ENCODE measurements at regions not wholly inside any gene's neighbourhood (a gene's known extent, or its start where the extent isn't known, plus 50 kb on each side); places are given as distances from the start of the nearest gene placed in this dataset.
A peak's percentile ranks its signal among the peaks of the same experiment; 100 is the strongest.

DNA sequence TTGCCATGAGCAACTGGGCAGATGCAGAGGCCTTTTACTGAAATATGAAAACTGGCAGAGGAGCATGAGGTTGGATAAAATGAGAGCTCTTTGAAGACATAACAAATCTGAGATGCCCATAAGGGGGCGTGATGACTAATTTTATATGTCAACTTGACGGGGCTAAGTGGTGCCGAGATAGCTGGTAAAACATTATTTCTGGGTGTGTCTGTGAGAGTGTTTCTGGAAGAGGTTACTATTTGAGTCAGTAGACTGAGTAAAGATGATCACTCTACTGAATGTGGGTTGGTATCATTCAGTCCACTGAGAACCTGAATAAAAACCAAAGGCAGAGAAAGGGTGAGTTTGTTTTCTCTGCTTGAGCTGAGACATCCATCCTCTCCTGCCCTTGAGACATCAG lies 454.2 kb downstream of the NPIPA7 start:
- H3K36me3 ChIP-seq (ENCODE audit: control insufficient read depth in 4 of 4, insufficient read depth in 4 of 4, low read length in 3 of 4) = no peaks in the 10 kb centered on the region
- WGBS (ENCODE audit: insufficient coverage) = 93% methylated on average over 3 of the region's 3 CpGs
- H3K27ac ChIP-seq (ENCODE audit: insufficient read depth in 1 of 2, low read depth in 1 of 2, low read length in 2 of 2, poor library complexity in 1 of 2, severe bottlenecking in 2 of 2) = no peak overlapping the region
- no peaks in the 10 kb centered on the region for H3K9me3 ChIP-seq (ENCODE audit: control extremely low read depth in 1 of 5, control insufficient read depth in 4 of 5, insufficient read depth in 2 of 5, low read depth in 1 of 5, low read length in 4 of 5)
- ChIA-PET CTCF (no interaction called here), POLR2A (no interaction called here)
- DNase-seq = no peak
- H3K4me3 ChIP-seq (ENCODE audit: control insufficient read depth in 1 of 7, extremely low read depth in 1 of 7, insufficient read depth in 4 of 7, low read depth in 2 of 7, low read length in 6 of 7) = no peak overlapping the region
- H3K27me3 ChIP-seq (replicated peaks in 2 of 5; ENCODE audit: control insufficient read depth in 4 of 5, insufficient read depth in 5 of 5, low read length in 4 of 5) = no peaks in the 10 kb centered on the region
- no peaks in the 10 kb centered on the region for H3K4me1 ChIP-seq (ENCODE audit: control extremely low read depth in 1 of 4, control insufficient read depth in 4 of 4, insufficient read depth in 4 of 4, low read length in 3 of 4)

GRCh38 chr16:16850274-16850673 lies 471.3 kb downstream of the NPIPA7 start:
- H3K27ac ChIP-seq (ENCODE audit: insufficient read depth in 1 of 2, low read depth in 1 of 2, low read length in 2 of 2, poor library complexity in 1 of 2, severe bottlenecking in 2 of 2) = no peak overlapping the region
- DNase-seq = no peak

GRCh38 chr16:16857012-16857411 lies 478.1 kb downstream of the NPIPA7 start:
- Histone ChIP-seq H3K4me3 (ENCODE audit: control insufficient read depth in 1 of 7, extremely low read depth in 1 of 7, insufficient read depth in 4 of 7, low read depth in 2 of 7, low read length in 6 of 7) (no peak overlapping the region), H3K4me1 (ENCODE audit: control extremely low read depth in 1 of 4, control insufficient read depth in 4 of 4, insufficient read depth in 4 of 4, low read length in 3 of 4) (no peaks in the 10 kb centered on the region), H3K27me3 (replicated peaks in 2 of 5; ENCODE audit: control insufficient read depth in 4 of 5, insufficient read depth in 5 of 5, low read length in 4 of 5) (peaks cover 0 to 6% (median 2%) of the 10 kb centered on the region in 5 experiments), H3K9me3 (ENCODE audit: control extremely low read depth in 1 of 5, control insufficient read depth in 4 of 5, insufficient read depth in 2 of 5, low read depth in 1 of 5, low read length in 4 of 5) (no peaks in the 10 kb centered on the region), H3K27ac (ENCODE audit: insufficient read depth in 1 of 2, low read depth in 1 of 2, low read length in 2 of 2, poor library complexity in 1 of 2, severe bottlenecking in 2 of 2) (no peak overlapping the region), H3K36me3 (ENCODE audit: control insufficient read depth in 4 of 4, insufficient read depth in 4 of 4, low read length in 3 of 4) (no peaks in the 10 kb centered on the region)
- no CpG with 5 or more reads among the region's 1 CpG for WGBS (ENCODE audit: insufficient coverage)
- ChIA-PET CTCF (no interaction called here), POLR2A (no interaction called here)
- DNase-seq = no peak

More at GRCh38 chr16:16850274-16850673, 471.3 kb downstream of the NPIPA7 start:
- 94% methylated on average over 3 of the region's 5 CpGs for WGBS (ENCODE audit: insufficient coverage)
- peaks cover 0 to 3% (median 0%) of the 10 kb centered on the region in 5 experiments for H3K9me3 ChIP-seq (ENCODE audit: control extremely low read depth in 1 of 5, control insufficient read depth in 4 of 5, insufficient read depth in 2 of 5, low read depth in 1 of 5, low read length in 4 of 5)
- CTCF ChIA-PET = no interaction called here
- no peaks in the 10 kb centered on the region for H3K4me1 ChIP-seq (ENCODE audit: control extremely low read depth in 1 of 4, control insufficient read depth in 4 of 4, insufficient read depth in 4 of 4, low read length in 3 of 4)
- H3K27me3 ChIP-seq (replicated peaks in 2 of 5; ENCODE audit: control insufficient read depth in 4 of 5, insufficient read depth in 5 of 5, low read length in 4 of 5) = peaks cover 0 to 2% (median 0%) of the 10 kb centered on the region in 5 experiments
- POLR2A ChIA-PET = no interaction called here
- H3K36me3 ChIP-seq (ENCODE audit: control insufficient read depth in 4 of 4, insufficient read depth in 4 of 4, low read length in 3 of 4) = no peaks in the 10 kb centered on the region
- no peak overlapping the region for H3K4me3 ChIP-seq (ENCODE audit: control insufficient read depth in 1 of 7, extremely low read depth in 1 of 7, insufficient read depth in 4 of 7, low read depth in 2 of 7, low read length in 6 of 7)

- WGBS (ENCODE audit: insufficient coverage) = 71% methylated on average over 4 of the region's 5 CpGs
- H3K27me3 ChIP-seq (replicated peaks in 2 of 5; ENCODE audit: control insufficient read depth in 4 of 5, insufficient read depth in 5 of 5, low read length in 4 of 5) = peaks cover 0 to 6% (median 2%) of the 10 kb centered on the region in 5 experiments
- DNase-seq = no peak
- H3K9me3 ChIP-seq (ENCODE audit: control extremely low read depth in 1 of 5, control insufficient read depth in 4 of 5, insufficient read depth in 2 of 5, low read depth in 1 of 5, low read length in 4 of 5) = no peaks in the 10 kb centered on the region
- POLR2A ChIA-PET = no interaction called here
- CTCF ChIA-PET = no interaction called here
- H3K27ac ChIP-seq (ENCODE audit: insufficient read depth in 1 of 2, low read depth in 1 of 2, low read length in 2 of 2, poor library complexity in 1 of 2, severe bottlenecking in 2 of 2) = no peak overlapping the region
- no peaks in the 10 kb centered on the region for H3K4me1 ChIP-seq (ENCODE audit: control extremely low read depth in 1 of 4, control insufficient read depth in 4 of 4, insufficient read depth in 4 of 4, low read length in 3 of 4)
- H3K4me3 ChIP-seq (ENCODE audit: control insufficient read depth in 1 of 7, extremely low read depth in 1 of 7, insufficient read depth in 4 of 7, low read depth in 2 of 7, low read length in 6 of 7) = no peak overlapping the region
- no peaks in the 10 kb centered on the region for H3K36me3 ChIP-seq (ENCODE audit: control insufficient read depth in 4 of 4, insufficient read depth in 4 of 4, low read length in 3 of 4)
These were observed 478.8 kb downstream of the NPIPA7 start for GRCh38 chr16:16857603-16858283.

DNA sequence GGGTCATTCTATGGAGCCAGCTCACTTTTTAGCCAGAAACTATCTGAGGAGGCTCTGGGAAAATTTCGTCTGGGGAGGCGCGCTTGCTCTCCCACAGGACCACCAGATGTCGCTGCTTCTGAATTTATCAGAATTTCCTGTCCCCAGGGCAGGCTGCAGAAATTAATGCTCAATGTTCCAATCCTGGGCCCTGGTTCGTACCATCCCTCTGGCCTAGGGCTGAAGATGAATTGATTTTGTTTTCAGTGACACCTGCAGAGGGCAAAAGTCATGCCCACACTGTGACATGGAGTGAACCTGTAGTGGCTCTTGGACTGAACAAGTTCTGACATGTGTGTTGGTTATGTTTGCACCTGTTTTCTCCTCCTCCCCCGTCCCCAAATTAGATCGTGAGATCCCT lies 482.6 kb downstream of the NPIPA7 start:
- no peak overlapping the region for H3K27ac ChIP-seq (ENCODE audit: insufficient read depth in 1 of 2, low read depth in 1 of 2, low read length in 2 of 2, poor library complexity in 1 of 2, severe bottlenecking in 2 of 2)
- no peak overlapping the region for H3K4me3 ChIP-seq (ENCODE audit: control insufficient read depth in 1 of 7, extremely low read depth in 1 of 7, insufficient read depth in 4 of 7, low read depth in 2 of 7, low read length in 6 of 7)
- DNase-seq = peak; percentile 44 to 69 (median 58)
- no peaks in the 10 kb centered on the region for H3K9me3 ChIP-seq (ENCODE audit: control extremely low read depth in 1 of 5, control insufficient read depth in 4 of 5, insufficient read depth in 2 of 5, low read depth in 1 of 5, low read length in 4 of 5)
- H3K27me3 ChIP-seq (replicated peaks in 2 of 5; ENCODE audit: control insufficient read depth in 4 of 5, insufficient read depth in 5 of 5, low read length in 4 of 5) = peaks cover 0 to 6% (median 0%) of the 10 kb centered on the region in 5 experiments
- no peaks in the 10 kb centered on the region for H3K4me1 ChIP-seq (ENCODE audit: control extremely low read depth in 1 of 4, control insufficient read depth in 4 of 4, insufficient read depth in 4 of 4, low read length in 3 of 4)
- no peaks in the 10 kb centered on the region for H3K36me3 ChIP-seq (ENCODE audit: control insufficient read depth in 4 of 4, insufficient read depth in 4 of 4, low read length in 3 of 4)
- WGBS (ENCODE audit: insufficient coverage) = 6% methylated on average over 5 of the region's 7 CpGs
- ChIA-PET CTCF (interaction anchor here (0.9 to 1.3 kb wide), 3 partner anchors 12 to 123 kb away, joined by 3 to 5 read pairs (median 3); no protein-coding TSS in a partner anchor), POLR2A (no interaction called here)

DNA sequence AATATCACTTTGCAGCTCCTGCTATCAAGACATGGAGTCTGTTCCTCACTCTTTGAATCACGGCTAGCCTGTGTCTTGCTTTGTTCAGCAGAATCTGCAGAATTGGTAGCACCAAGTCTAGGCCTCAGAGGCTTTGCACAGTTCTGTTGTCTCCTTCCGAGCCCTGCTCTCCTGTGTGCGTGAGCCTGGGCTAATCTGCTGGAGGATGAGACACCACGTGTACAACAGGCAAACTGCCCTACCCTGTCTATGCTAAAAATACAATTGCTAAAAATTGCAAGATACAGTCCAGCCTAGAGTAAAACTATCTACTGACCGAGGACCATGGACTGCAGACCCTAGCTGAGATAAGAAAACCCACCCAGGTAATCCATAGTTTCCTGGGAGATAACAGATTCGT lies 484.7 kb downstream of the NPIPA7 start:
- Histone ChIP-seq H3K27me3 (replicated peaks in 2 of 5; ENCODE audit: control insufficient read depth in 4 of 5, insufficient read depth in 5 of 5, low read length in 4 of 5) (peaks cover 0 to 9% (median 2%) of the 10 kb centered on the region in 5 experiments), H3K4me1 (ENCODE audit: control extremely low read depth in 1 of 4, control insufficient read depth in 4 of 4, insufficient read depth in 4 of 4, low read length in 3 of 4) (no peaks in the 10 kb centered on the region), H3K4me3 (ENCODE audit: control insufficient read depth in 1 of 7, extremely low read depth in 1 of 7, insufficient read depth in 4 of 7, low read depth in 2 of 7, low read length in 6 of 7) (no peak overlapping the region), H3K9me3 (ENCODE audit: control extremely low read depth in 1 of 5, control insufficient read depth in 4 of 5, insufficient read depth in 2 of 5, low read depth in 1 of 5, low read length in 4 of 5) (no peaks in the 10 kb centered on the region), H3K27ac (ENCODE audit: insufficient read depth in 1 of 2, low read depth in 1 of 2, low read length in 2 of 2, poor library complexity in 1 of 2, severe bottlenecking in 2 of 2) (no peak overlapping the region), H3K36me3 (ENCODE audit: control insufficient read depth in 4 of 4, insufficient read depth in 4 of 4, low read length in 3 of 4) (no peaks in the 10 kb centered on the region)
- 98% methylated on average over 6 of the region's 6 CpGs for whole genome bisulfite sequencing (ENCODE audit: insufficient coverage)
- DNase-seq = no peak
- CTCF ChIA-PET = interaction anchor here (1.0 kb wide), 1 partner anchor 40 kb away, joined by 3 read pairs; no protein-coding TSS in a partner anchor
- POLR2A ChIA-PET = interaction anchor here (0.6 kb wide), 1 partner anchor 10 kb away, joined by 3 read pairs; no protein-coding TSS in a partner anchor

GRCh38 chr16:16864536-16864935 lies 485.6 kb downstream of the NPIPA7 start:
- WGBS (ENCODE audit: insufficient coverage) = 90% methylated on average over 2 of the region's 4 CpGs
- H3K4me3 ChIP-seq (ENCODE audit: control insufficient read depth in 1 of 7, extremely low read depth in 1 of 7, insufficient read depth in 4 of 7, low read depth in 2 of 7, low read length in 6 of 7) = no peak overlapping the region
- CTCF ChIA-PET = no interaction called here
- no peak for DNase-seq
- H3K9me3 ChIP-seq (ENCODE audit: control extremely low read depth in 1 of 5, control insufficient read depth in 4 of 5, insufficient read depth in 2 of 5, low read depth in 1 of 5, low read length in 4 of 5) = no peaks in the 10 kb centered on the region
- H3K4me1 ChIP-seq (ENCODE audit: control extremely low read depth in 1 of 4, control insufficient read depth in 4 of 4, insufficient read depth in 4 of 4, low read length in 3 of 4) = no peaks in the 10 kb centered on the region
- no peaks in the 10 kb centered on the region for H3K36me3 ChIP-seq (ENCODE audit: control insufficient read depth in 4 of 4, insufficient read depth in 4 of 4, low read length in 3 of 4)
- peaks cover 0 to 11% (median 2%) of the 10 kb centered on the region in 5 experiments for H3K27me3 ChIP-seq (replicated peaks in 2 of 5; ENCODE audit: control insufficient read depth in 4 of 5, insufficient read depth in 5 of 5, low read length in 4 of 5)
- no peak overlapping the region for H3K27ac ChIP-seq (ENCODE audit: insufficient read depth in 1 of 2, low read depth in 1 of 2, low read length in 2 of 2, poor library complexity in 1 of 2, severe bottlenecking in 2 of 2)
- POLR2A ChIA-PET = interaction anchor here (0.6 kb wide), 1 partner anchor 9 kb away, joined by 3 read pairs; no protein-coding TSS in a partner anchor

All from common myeloid progenitor, CD34-positive (primary cell).